ENCODE measurements at regions not wholly inside any gene's neighbourhood (a gene's known extent, or its start where the extent isn't known, plus 50 kb on each side); places are given as distances from the start of the nearest gene placed in this dataset.
"Not testable (repeated sequence)": the region's sequence is repeated elsewhere in the genome, so short reads cannot be mapped to it uniquely, and the experiment has no call there.

GRCh38 chr11:90465553-90465952 is 242.7 kb upstream of the CHORDC1 start:
- Histone ChIP-seq H3K27ac (ENCODE audit: insufficient read depth, low read length) (no peak overlapping the region), H3K4ac (ENCODE audit: low read depth, low read length) (no peak overlapping the region), H3K18ac (ENCODE audit: low read depth, low read length) (no peak overlapping the region), H2AK5ac (ENCODE audit: low read depth, low read length) (no peak overlapping the region), H3K23ac (ENCODE audit: low read depth, low read length) (no peak overlapping the region), H2AFZ (replicated peaks; ENCODE audit: low read length, poor library complexity) (no peak overlapping the region), H2BK15ac (ENCODE audit: low read depth, low read length) (no peak overlapping the region), H3K79me1 (ENCODE audit: low read depth in 1 of 2, low read length in 2 of 2) (no peaks in the 10 kb centered on the region), H3K27me3 (ENCODE audit: control insufficient read depth, insufficient read depth, low read length) (no peaks in the 10 kb centered on the region), H3K9me3 (ENCODE audit: control insufficient read depth, insufficient read depth, low read length) (0 out of 2 replicates have a peak, but pooled peaks cover 2% of the 10 kb centered on the region), H3K9me1 (ENCODE audit: insufficient read depth, low read length) (no peaks in the 10 kb centered on the region), H3K56ac (ENCODE audit: extremely low read depth, insufficient read depth, low read length) (no peak overlapping the region), H4K91ac (ENCODE audit: insufficient read depth, low read depth, low read length) (no peak overlapping the region), H4K20me1 (ENCODE audit: insufficient read depth, low read length) (no peaks in the 10 kb centered on the region), H2BK120ac (ENCODE audit: low read depth, low read length) (no peak overlapping the region), H3K14ac (replicated peaks; ENCODE audit: low read depth, low read length) (no peak overlapping the region), H2AK9ac (replicated peaks; ENCODE audit: low read depth, low read length, poor library complexity) (no peak overlapping the region), H3K4me1 (ENCODE audit: control insufficient read depth, insufficient read depth, low read length) (no peaks in the 10 kb centered on the region), H2BK20ac (ENCODE audit: low read depth, low read length) (no peak overlapping the region), H4K5ac (ENCODE audit: low read depth, low read length) (no peak overlapping the region), H3K9ac (ENCODE audit: low read depth, low read length) (no peak overlapping the region), H3K4me2 (ENCODE audit: low read depth, low read length) (no peak overlapping the region), H4K8ac (ENCODE audit: low read depth in 2 of 2, low read length in 2 of 2) (no peak overlapping the region), H2BK5ac (ENCODE audit: low read depth, low read length, poor library complexity, severe bottlenecking) (no peak overlapping the region), H3K36me3 (ENCODE audit: control insufficient read depth, insufficient read depth, low read length) (no peaks in the 10 kb centered on the region), H3K4me3 (ENCODE audit: insufficient read depth, low read depth, low read length) (no peak overlapping the region)
- ChIA-PET CTCF (no interaction called here), POLR2A (ENCODE audit: unreplicated experiment) (no interaction called here)
- no TSS peak for BruUV-seq (replicated peaks)
- no peak for ATAC-seq (ENCODE audit: low read depth)
- dilution Hi-C loops (cut with HindIII; ENCODE audit: low sequenced_read_pairs, unreplicated experiment) (no loop called here), intact Hi-C loops (cut with micrococcal nuclease) (loop anchor here (5.0 kb wide), 1 partner anchor 482 kb away; no protein-coding TSS in a partner anchor), in situ Hi-C loops (cut with MboI; ENCODE audit: low sequenced_read_pairs) (no loop called here)
- DNase-seq, result no peak
- TF ChIP-seq SMC3 (IDR thresholded peaks at IDR 0.05; ENCODE audit: low read depth, low read length) (no peak), CEBPB (IDR thresholded peaks at IDR 0.05; ENCODE audit: low read depth, low read length) (no peak), CHD1 (IDR thresholded peaks at IDR 0.05; ENCODE audit: low read depth, low read length) (no peak), RAD21 (IDR thresholded peaks at IDR 0.05; ENCODE audit: low read length) (no peak), BHLHE40 (IDR thresholded peaks at IDR 0.05; ENCODE audit: low read depth, low read length) (no peak), MXI1 (IDR thresholded peaks at IDR 0.05; ENCODE audit: borderline replicate concordance, low read depth, low read length) (no peak), NFE2L2 (IDR thresholded peaks at IDR 0.05; ENCODE audit: low read depth, low read length) (no peak), MAFK (IDR thresholded peaks at IDR 0.05; ENCODE audit: low read depth, low read length) (no peak)
- WGBS, 2 experiments (ENCODE audit: extremely low coverage in 2 of 2, insufficient read length in 1 of 2), result no CpG with 5 or more reads among the region's 5 CpGs

- H2AFZ ChIP-seq (replicated peaks; ENCODE audit: low read length, poor library complexity); H3K9me1 ChIP-seq (ENCODE audit: insufficient read depth, low read length); H3K27ac ChIP-seq (ENCODE audit: insufficient read depth, low read length); H3K18ac ChIP-seq (ENCODE audit: low read depth, low read length); DNase-seq; intact Hi-C loops (cut with micrococcal nuclease); H3K79me1 ChIP-seq (ENCODE audit: low read depth in 1 of 2, low read length in 2 of 2); H2BK5ac ChIP-seq (ENCODE audit: low read depth, low read length, poor library complexity, severe bottlenecking); H3K4me3 ChIP-seq (ENCODE audit: insufficient read depth, low read depth, low read length); H3K23ac ChIP-seq (ENCODE audit: low read depth, low read length); dilution Hi-C loops (cut with HindIII; ENCODE audit: low sequenced_read_pairs, unreplicated experiment); H2BK20ac ChIP-seq (ENCODE audit: low read depth, low read length); H3K14ac ChIP-seq (replicated peaks; ENCODE audit: low read depth, low read length); H3K4ac ChIP-seq (ENCODE audit: low read depth, low read length); H3K4me2 ChIP-seq (ENCODE audit: low read depth, low read length); H3K56ac ChIP-seq (ENCODE audit: extremely low read depth, insufficient read depth, low read length); H2BK120ac ChIP-seq (ENCODE audit: low read depth, low read length); H2AK9ac ChIP-seq (replicated peaks; ENCODE audit: low read depth, low read length, poor library complexity); H3K9ac ChIP-seq (ENCODE audit: low read depth, low read length); BruUV-seq (replicated peaks); H3K4me1 ChIP-seq (ENCODE audit: control insufficient read depth, insufficient read depth, low read length); POLR2A ChIA-PET (ENCODE audit: unreplicated experiment); H4K91ac ChIP-seq (ENCODE audit: insufficient read depth, low read depth, low read length); H4K8ac ChIP-seq (ENCODE audit: low read depth in 2 of 2, low read length in 2 of 2); H3K9me3 ChIP-seq (ENCODE audit: control insufficient read depth, insufficient read depth, low read length); H2BK15ac ChIP-seq (ENCODE audit: low read depth, low read length); in situ Hi-C loops (cut with MboI; ENCODE audit: low sequenced_read_pairs); H4K20me1 ChIP-seq (ENCODE audit: insufficient read depth, low read length); H2AK5ac ChIP-seq (ENCODE audit: low read depth, low read length); CTCF ChIA-PET; H3K36me3 ChIP-seq (ENCODE audit: control insufficient read depth, insufficient read depth, low read length); H4K5ac ChIP-seq (ENCODE audit: low read depth, low read length); ATAC-seq (ENCODE audit: low read depth); H3K27me3 ChIP-seq (ENCODE audit: control insufficient read depth, insufficient read depth, low read length): not testable (repeated sequence)
- no CpG with 5 or more reads among the region's 6 CpGs for WGBS, 2 experiments (ENCODE audit: extremely low coverage in 2 of 2, insufficient read length in 1 of 2)
Observed at GRCh38 chr11:90455347-90455920, 232.6 kb upstream of the CHORDC1 start.

All from IMR-90 (cell line).